Muscle of back (tissue), 3 donors: ENCODE measurements at regions not wholly inside any gene's neighbourhood (a gene's known extent, or its start where the extent isn't known, plus 50 kb on each side); places are given as distances from the start of the nearest gene placed in this dataset.

ENCODE experiments used
- DNase-seq, 3 donors: peaks; one replicate each; pipeline versions ENCODE4 v3.0.0 to v3.0.0-alpha.2; 2013

GRCh38 chr9:111149018-111149759 lies 110.9 kb upstream of the LPAR1 start:
- DNase-seq: peak in 1 of 3 donors; percentile 62

GRCh38 chr9:111148052-111149017 lies 110.1 kb upstream of the LPAR1 start:
- peak in 1 of 3 donors; percentile 61 for DNase-seq

- no peak for DNase-seq
These were observed 108.8 kb upstream of the LPAR1 start for GRCh38 chr9:111147041-111147440.

- DNase-seq: peak in 1 of 3 donors; percentile 37
These were observed 106.5 kb upstream of the LPAR1 start for GRCh38 chr9:111144741-111145140.

- no peak for DNase-seq
These were observed 97.9 kb upstream of the LPAR1 start for GRCh38 chr9:111136180-111136579.

- no peak for DNase-seq
These were observed 92.9 kb upstream of the LPAR1 start for GRCh38 chr9:111131211-111131610.

- DNase-seq: no peak
These were observed 82.3 kb upstream of the LPAR1 start for GRCh38 chr9:111120526-111120925.

- DNase-seq: no peak
These were observed 80.1 kb upstream of the LPAR1 start for GRCh38 chr9:111118256-111118948.

GRCh38 chr9:111114486-111114885 lies 76.2 kb upstream of the LPAR1 start:
- no peak for DNase-seq

- no peak for DNase-seq
These were observed 75.4 kb upstream of the LPAR1 start for GRCh38 chr9:111113712-111114111.

- no peak for DNase-seq
These were observed 72.5 kb upstream of the LPAR1 start for GRCh38 chr9:111110805-111111204.

GRCh38 chr9:111108946-111109345 lies 70.7 kb upstream of the LPAR1 start:
- peak in 1 of 3 donors; percentile 33 for DNase-seq

GRCh38 chr9:111107141-111107540 lies 68.9 kb upstream of the LPAR1 start:
- DNase-seq: no peak

- no peak for DNase-seq
These were observed 67.9 kb upstream of the LPAR1 start for GRCh38 chr9:111106202-111106601.

- DNase-seq: peak; percentile 65 to 84 (median 78)
These were observed 64.7 kb upstream of the LPAR1 start for GRCh38 chr9:111102793-111103464.

- no peak for DNase-seq
These were observed 61.1 kb upstream of the LPAR1 start for GRCh38 chr9:111099199-111100008.

GRCh38 chr9:111098093-111098492 lies 59.8 kb upstream of the LPAR1 start:
- DNase-seq: no peak

- peak in 1 of 3 donors; percentile 44 for DNase-seq
These were observed 57.8 kb upstream of the LPAR1 start for GRCh38 chr9:111096051-111096450.

- DNase-seq: peak; percentile 15 to 81 (median 42)
These were observed 57.2 kb upstream of the LPAR1 start for GRCh38 chr9:111095441-111095840.

- peak in 1 of 3 donors; percentile 69 for DNase-seq
These were observed 56.7 kb upstream of the LPAR1 start for GRCh38 chr9:111094958-111095357.
